Activated naive CD8-positive, alpha-beta T cell treated with anti-CD3 and anti-CD28 coated beads for 36 hours (primary cell): ENCODE measurements at regions not wholly inside any gene's neighbourhood (a gene's known extent, or its start where the extent isn't known, plus 50 kb on each side); places are given as distances from the start of the nearest gene placed in this dataset.

ENCODE experiments used
- DNase-seq: peaks from one replicate; pipeline ENCODE4 v3.0.0; 2021
- H3K27ac Mint-ChIP-seq: one replicate; pipeline ENCODE4 v1.8.0; 2022; ENCODE audit warnings: mild to moderate bottlenecking, moderate library complexity, mixed read lengths
- H3K27me3 Mint-ChIP-seq: one replicate; pipeline ENCODE4 v1.8.0; 2022; ENCODE audit warnings: mild to moderate bottlenecking, mixed read lengths
- H3K36me3 Mint-ChIP-seq: one replicate; pipeline ENCODE4 v1.8.0; 2021; ENCODE audit warnings: mild to moderate bottlenecking, mixed read lengths
- H3K4me1 Mint-ChIP-seq: one replicate; pipeline ENCODE4 v1.8.0; 2021; ENCODE audit warnings: mixed read lengths
- H3K4me3 Mint-ChIP-seq: one replicate; pipeline ENCODE4 v1.8.0; 2022; ENCODE audit warnings: mild to moderate bottlenecking, moderate library complexity, mixed read lengths
- H3K9me3 Mint-ChIP-seq: one replicate; pipeline ENCODE4 v1.8.0; 2022; ENCODE audit warnings: mixed read lengths

DNA sequence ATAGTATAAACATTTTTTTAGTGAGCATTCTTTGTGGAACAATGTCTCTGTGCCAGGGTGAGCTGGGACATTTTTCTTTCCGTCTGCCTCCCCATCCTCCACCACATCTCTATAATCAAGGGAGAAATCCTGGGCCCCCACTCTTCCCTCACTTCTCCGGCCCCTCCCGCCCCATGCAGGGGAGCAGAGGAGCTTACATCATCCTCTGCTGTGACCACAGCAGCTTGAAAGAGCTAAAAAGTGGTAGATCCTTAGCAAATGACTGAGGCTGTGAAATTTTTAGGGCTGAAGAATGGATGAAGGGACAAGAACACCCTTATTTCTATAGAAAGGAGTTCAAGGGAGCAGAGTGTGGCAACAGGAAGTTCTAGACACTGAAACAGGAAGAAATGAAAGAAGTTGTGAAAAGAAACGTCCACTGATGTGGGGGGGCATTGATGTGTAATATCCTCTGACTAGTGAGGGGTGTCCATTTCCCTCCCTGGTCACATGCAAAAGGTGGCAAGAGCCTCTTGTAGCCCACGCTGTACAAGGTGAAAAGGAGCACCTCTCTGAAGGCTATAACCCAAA is 380.3 kb upstream of the JARID2 start:
- Mint-ChIP-seq H3K4me3 (no peak overlapping the region), H3K27ac (peak overlapping the region; percentile 63), H3K4me1 (peaks cover 22% of the 10 kb centered on the region), H3K9me3 (no peaks in the 10 kb centered on the region), H3K27me3 (no peaks in the 10 kb centered on the region), H3K36me3 (no peaks in the 10 kb centered on the region)
- DNase-seq: no peak

GRCh38 chr6:14867802-14868201 is 378.1 kb upstream of the JARID2 start:
- no peaks in the 10 kb centered on the region for H3K36me3 Mint-ChIP-seq
- H3K27ac Mint-ChIP-seq: no peak overlapping the region
- no peak overlapping the region for H3K4me3 Mint-ChIP-seq
- DNase-seq: no peak
- peaks cover 21% of the 10 kb centered on the region for H3K4me1 Mint-ChIP-seq
- no peaks in the 10 kb centered on the region for H3K9me3 Mint-ChIP-seq
- no peaks in the 10 kb centered on the region for H3K27me3 Mint-ChIP-seq

GRCh38 chr6:14871221-14871620 is 374.6 kb upstream of the JARID2 start:
- Mint-ChIP-seq H3K9me3 (peaks cover 3% of the 10 kb centered on the region), H3K4me3 (no peak overlapping the region), H3K27ac (peak overlapping the region; percentile 22), H3K27me3 (no peaks in the 10 kb centered on the region), H3K4me1 (peaks cover 39% of the 10 kb centered on the region), H3K36me3 (peaks cover 7% of the 10 kb centered on the region)
- DNase-seq: no peak

- DNase-seq: no peak
- H3K27ac Mint-ChIP-seq: peak overlapping the region; percentile 89
- peaks cover 8% of the 10 kb centered on the region for H3K9me3 Mint-ChIP-seq
- peaks cover 12% of the 10 kb centered on the region for H3K36me3 Mint-ChIP-seq
- H3K27me3 Mint-ChIP-seq: no peaks in the 10 kb centered on the region
- no peak overlapping the region for H3K4me3 Mint-ChIP-seq
- peaks cover 57% of the 10 kb centered on the region for H3K4me1 Mint-ChIP-seq
Measured at GRCh38 chr6:14873101-14873500, 372.8 kb upstream of the JARID2 start.

- H3K9me3 Mint-ChIP-seq: peaks cover 8% of the 10 kb centered on the region
- H3K36me3 Mint-ChIP-seq: peaks cover 14% of the 10 kb centered on the region
Measured at GRCh38 chr6:14873781-14874441, 372.0 kb upstream of the JARID2 start.

DNA sequence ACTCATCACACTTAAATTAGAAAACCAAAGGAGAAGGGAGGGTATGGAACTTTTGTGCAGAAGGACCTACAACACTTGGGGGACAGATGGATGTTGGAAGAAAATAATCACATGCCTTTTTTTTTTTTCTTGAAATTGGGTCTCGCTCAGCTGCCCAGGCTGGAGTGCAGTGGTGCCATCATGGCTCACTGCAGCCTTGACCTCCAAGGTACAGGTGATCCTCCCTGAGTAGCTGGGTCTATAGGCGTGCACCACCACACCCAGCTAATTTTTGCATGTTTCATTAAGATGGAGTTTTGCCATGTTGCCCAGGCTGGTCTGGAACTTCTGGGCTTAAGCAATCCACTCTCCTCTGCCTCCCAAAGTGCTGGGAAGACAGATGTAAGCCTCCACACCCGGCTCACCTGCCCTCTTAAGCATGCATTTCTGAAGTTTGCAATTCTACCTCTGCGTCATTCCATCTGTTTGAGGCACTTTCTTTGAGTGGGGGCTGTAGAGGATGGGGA is 370.8 kb upstream of the JARID2 start:
- Mint-ChIP-seq H3K4me1 (peaks cover 68% of the 10 kb centered on the region), H3K27me3 (no peaks in the 10 kb centered on the region), H3K27ac (peak overlapping the region; percentile 97), H3K4me3 (no peak overlapping the region), H3K36me3 (peaks cover 14% of the 10 kb centered on the region), H3K9me3 (peaks cover 9% of the 10 kb centered on the region)
- no peak for DNase-seq

More at GRCh38 chr6:14873781-14874441, 372.0 kb upstream of the JARID2 start:
- H3K4me3 Mint-ChIP-seq: no peak overlapping the region
- no peaks in the 10 kb centered on the region for H3K27me3 Mint-ChIP-seq
- H3K27ac Mint-ChIP-seq: peak overlapping the region; percentile 97
- no peak for DNase-seq
- peaks cover 65% of the 10 kb centered on the region for H3K4me1 Mint-ChIP-seq

DNA sequence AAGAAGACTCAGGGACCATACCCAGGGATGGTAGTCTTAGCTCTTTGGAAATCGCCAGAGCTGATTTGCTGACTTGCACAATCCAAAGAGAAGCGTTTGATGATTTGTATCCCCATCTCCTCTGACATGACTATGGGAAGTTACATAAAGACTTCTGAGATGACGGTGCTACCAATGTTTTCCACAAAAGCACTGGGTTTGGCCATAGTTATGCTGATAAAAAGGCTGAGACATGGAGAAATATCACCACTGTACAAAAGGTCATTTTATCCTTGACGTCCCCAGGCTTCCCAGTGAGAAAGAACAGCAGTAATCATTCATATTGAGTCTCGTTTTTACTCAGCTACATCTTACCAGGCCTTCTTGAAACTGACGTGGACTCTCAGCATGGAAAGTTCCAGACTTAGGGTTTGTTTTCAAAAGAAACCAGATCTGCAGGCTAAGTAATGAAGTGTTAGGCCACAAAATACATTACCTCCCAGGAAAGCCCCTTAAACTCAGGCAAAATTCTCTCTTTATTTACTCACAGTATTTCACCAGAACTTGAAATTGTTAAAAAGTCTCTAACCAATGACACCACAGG is 370.3 kb upstream of the JARID2 start:
- no peak overlapping the region for H3K4me3 Mint-ChIP-seq
- H3K4me1 Mint-ChIP-seq: peaks cover 68% of the 10 kb centered on the region
- H3K36me3 Mint-ChIP-seq: peaks cover 14% of the 10 kb centered on the region
- H3K9me3 Mint-ChIP-seq: peaks cover 9% of the 10 kb centered on the region
- peak overlapping the region; percentile 97 for H3K27ac Mint-ChIP-seq
- DNase-seq: peak; percentile 48
- no peaks in the 10 kb centered on the region for H3K27me3 Mint-ChIP-seq

DNA sequence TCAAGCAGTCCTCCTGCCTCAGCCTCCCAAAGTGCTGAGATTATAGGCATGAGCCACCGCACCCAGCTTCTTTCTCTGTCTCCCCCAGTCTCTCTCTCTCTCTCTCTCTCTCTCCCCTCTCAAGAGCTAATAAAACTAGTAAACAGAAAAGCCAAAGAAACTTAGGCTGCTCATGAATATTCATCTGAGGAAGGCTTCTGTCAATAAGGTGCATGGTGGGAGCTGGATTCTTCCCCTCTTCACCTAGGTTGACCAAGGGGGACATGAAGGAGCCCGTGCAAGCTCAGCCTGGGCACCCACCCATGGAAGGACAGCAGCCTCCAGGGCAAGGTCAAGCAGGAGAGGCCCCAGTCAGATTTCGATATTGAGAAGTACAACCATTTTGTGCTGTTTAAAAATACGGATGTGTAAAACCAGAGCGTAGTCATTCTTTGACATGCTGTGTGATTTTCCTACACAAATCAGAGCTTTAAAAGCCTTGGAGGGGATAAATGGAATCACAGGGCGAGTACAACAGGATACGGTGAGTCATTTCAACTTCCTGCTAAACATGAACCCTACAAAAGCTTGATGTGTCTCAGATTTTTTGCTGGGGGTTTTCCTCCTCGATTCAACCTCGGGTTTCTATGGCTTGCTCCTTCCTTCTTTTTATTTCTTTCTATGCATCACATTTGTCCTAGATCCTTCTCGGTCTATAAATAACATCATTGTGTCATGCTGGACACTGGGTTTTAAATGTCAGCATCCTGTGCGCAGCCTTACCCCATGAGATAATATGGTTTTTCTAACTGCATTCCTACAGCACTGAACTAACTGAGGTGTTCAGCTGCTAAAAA is 368.9 kb upstream of the JARID2 start:
- H3K9me3 Mint-ChIP-seq: peaks cover 9% of the 10 kb centered on the region
- H3K4me1 Mint-ChIP-seq: peaks cover 67% of the 10 kb centered on the region
- peaks cover 14% of the 10 kb centered on the region for H3K36me3 Mint-ChIP-seq
- H3K27ac Mint-ChIP-seq: peak overlapping the region; percentile 97
- H3K4me3 Mint-ChIP-seq: peak overlapping the region; percentile 38
- no peaks in the 10 kb centered on the region for H3K27me3 Mint-ChIP-seq
- peak; percentile 28 for DNase-seq

DNA sequence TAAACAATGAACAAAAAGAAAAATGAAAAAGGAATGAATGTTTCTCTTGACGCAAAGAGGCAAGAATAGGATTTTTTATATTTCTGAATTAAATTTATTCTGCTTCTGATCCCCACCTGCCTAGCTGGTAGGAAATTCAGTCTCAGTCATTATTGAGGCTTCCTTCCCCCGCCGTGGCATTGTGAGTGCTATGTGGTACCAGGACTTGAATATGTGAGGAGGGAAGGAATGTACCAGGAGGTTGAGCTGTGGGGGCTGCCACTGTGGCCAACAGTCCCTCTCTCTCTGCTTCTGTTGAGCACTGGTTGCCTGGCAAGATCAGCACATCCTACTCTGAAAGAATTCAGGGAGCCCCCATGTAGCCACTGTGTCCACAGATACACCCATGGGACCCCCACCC is 368.1 kb upstream of the JARID2 start:
- peaks cover 14% of the 10 kb centered on the region for H3K36me3 Mint-ChIP-seq
- DNase-seq: no peak
- H3K27ac Mint-ChIP-seq: peak overlapping the region; percentile 97
- H3K4me1 Mint-ChIP-seq: peaks cover 60% of the 10 kb centered on the region
- H3K4me3 Mint-ChIP-seq: peak overlapping the region; percentile 12
- peaks cover 9% of the 10 kb centered on the region for H3K9me3 Mint-ChIP-seq
- no peaks in the 10 kb centered on the region for H3K27me3 Mint-ChIP-seq

GRCh38 chr6:14880052-14880451 is 365.8 kb upstream of the JARID2 start:
- Mint-ChIP-seq H3K4me3 (no peak overlapping the region), H3K36me3 (peaks cover 13% of the 10 kb centered on the region), H3K27me3 (no peaks in the 10 kb centered on the region), H3K9me3 (peaks cover 8% of the 10 kb centered on the region), H3K4me1 (peaks cover 43% of the 10 kb centered on the region), H3K27ac (no peak overlapping the region)
- DNase-seq: no peak

- no peaks in the 10 kb centered on the region for H3K27me3 Mint-ChIP-seq
- H3K4me3 Mint-ChIP-seq: no peak overlapping the region
- H3K27ac Mint-ChIP-seq: no peak overlapping the region
- DNase-seq: no peak
- H3K4me1 Mint-ChIP-seq: peaks cover 37% of the 10 kb centered on the region
- H3K36me3 Mint-ChIP-seq: peaks cover 10% of the 10 kb centered on the region
- H3K9me3 Mint-ChIP-seq: peaks cover 8% of the 10 kb centered on the region
Measured at GRCh38 chr6:14880677-14881076, 365.2 kb upstream of the JARID2 start.

GRCh38 chr6:14881398-14881797 is 364.5 kb upstream of the JARID2 start:
- peaks cover 30% of the 10 kb centered on the region for H3K4me1 Mint-ChIP-seq
- H3K9me3 Mint-ChIP-seq: peaks cover 5% of the 10 kb centered on the region
- no peak overlapping the region for H3K4me3 Mint-ChIP-seq
- H3K27me3 Mint-ChIP-seq: no peaks in the 10 kb centered on the region
- no peak overlapping the region for H3K27ac Mint-ChIP-seq
- peaks cover 7% of the 10 kb centered on the region for H3K36me3 Mint-ChIP-seq
- no peak for DNase-seq

DNA sequence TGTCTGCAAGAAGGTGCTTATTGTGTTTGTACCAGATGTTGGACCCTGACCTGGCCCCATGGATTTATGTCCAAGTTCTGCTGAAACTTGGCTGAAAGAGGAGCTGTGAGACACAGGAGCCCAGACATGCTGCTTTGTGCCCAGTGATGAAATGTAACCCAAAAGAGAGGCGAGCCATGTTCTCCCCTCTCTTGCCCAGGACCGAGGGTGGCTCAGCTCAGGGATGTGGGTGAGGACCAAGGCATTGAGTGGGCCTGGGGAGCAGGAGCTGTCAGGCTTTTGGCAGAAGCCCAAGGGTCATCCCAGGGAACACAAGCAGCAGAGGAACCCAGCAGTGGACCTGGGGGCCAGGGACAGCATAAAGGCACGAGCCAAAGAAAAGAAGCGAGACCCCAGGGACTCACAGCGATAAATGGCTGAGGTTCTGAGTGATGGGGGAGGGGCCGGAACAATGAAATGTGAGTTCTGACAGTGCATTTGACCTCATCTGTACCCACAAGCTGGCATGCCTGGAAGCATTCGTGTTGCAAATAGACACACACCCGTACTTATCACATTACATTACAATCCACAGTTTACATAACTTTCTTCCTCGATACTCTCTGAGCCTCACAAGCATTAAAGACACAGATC is 363.4 kb upstream of the JARID2 start:
- Mint-ChIP-seq H3K4me3 (no peak overlapping the region), H3K27me3 (no peaks in the 10 kb centered on the region), H3K4me1 (peaks cover 19% of the 10 kb centered on the region), H3K27ac (no peak overlapping the region), H3K9me3 (peaks cover 1% of the 10 kb centered on the region), H3K36me3 (peaks cover 3% of the 10 kb centered on the region)
- DNase-seq: no peak

DNA sequence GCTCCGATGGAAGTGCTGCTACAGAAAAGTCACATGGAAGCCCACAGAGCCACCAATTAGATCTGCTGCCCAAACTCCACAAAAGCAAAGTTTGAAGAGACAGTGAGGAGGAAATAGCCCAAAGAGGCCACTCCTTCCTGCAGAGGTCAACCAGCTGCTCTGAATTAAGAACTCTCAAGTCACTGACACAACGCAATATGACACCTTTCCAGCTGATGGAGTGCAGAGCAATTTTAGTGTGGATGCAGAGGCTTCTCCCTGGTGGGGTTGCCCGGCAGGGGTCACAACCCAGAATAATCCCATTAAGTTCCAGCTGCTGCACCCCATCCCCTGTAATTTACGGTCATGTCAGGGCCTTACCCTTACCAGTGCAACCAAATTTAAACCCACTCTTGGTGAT is 361.9 kb upstream of the JARID2 start:
- H3K27ac Mint-ChIP-seq: no peak overlapping the region
- H3K27me3 Mint-ChIP-seq: no peaks in the 10 kb centered on the region
- H3K4me3 Mint-ChIP-seq: no peak overlapping the region
- no peak for DNase-seq
- peaks cover 1% of the 10 kb centered on the region for H3K9me3 Mint-ChIP-seq
- peaks cover 5% of the 10 kb centered on the region for H3K4me1 Mint-ChIP-seq
- H3K36me3 Mint-ChIP-seq: no peaks in the 10 kb centered on the region

DNA sequence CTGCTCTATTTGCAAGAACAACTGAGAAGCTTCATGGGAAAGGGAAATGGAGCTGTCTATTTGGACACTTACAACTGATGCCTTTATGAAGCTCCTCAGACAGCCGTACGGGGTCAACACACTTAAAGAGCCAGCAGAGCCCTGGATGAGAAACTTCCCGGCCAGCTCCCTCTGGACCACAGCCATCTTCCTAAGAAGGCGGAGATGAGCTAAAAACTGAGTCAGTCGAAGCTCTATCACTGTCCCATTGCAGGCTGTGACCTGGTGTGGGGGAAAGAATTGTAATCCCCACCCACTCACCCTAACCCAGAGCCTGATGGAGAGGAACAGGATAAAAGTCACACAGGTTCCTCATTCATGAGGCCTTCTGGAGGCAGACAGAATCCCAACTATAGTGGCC is 360.4 kb upstream of the JARID2 start:
- H3K9me3 Mint-ChIP-seq: no peaks in the 10 kb centered on the region

More for the DNA sequence above, 360.4 kb upstream of the JARID2 start:
- H3K36me3 Mint-ChIP-seq: no peaks in the 10 kb centered on the region
- no peak overlapping the region for H3K27ac Mint-ChIP-seq
- H3K27me3 Mint-ChIP-seq: no peaks in the 10 kb centered on the region
- no peak overlapping the region for H3K4me3 Mint-ChIP-seq
- no peak for DNase-seq
- peaks cover 3% of the 10 kb centered on the region for H3K4me1 Mint-ChIP-seq
